ENCODE measurements at regions not wholly inside any gene's neighbourhood (a gene's known extent, or its start where the extent isn't known, plus 50 kb on each side); places are given as distances from the start of the nearest gene placed in this dataset.
"Not testable (repeated sequence)": the region's sequence is repeated elsewhere in the genome, so short reads cannot be mapped to it uniquely, and the experiment has no call there.

DNA sequence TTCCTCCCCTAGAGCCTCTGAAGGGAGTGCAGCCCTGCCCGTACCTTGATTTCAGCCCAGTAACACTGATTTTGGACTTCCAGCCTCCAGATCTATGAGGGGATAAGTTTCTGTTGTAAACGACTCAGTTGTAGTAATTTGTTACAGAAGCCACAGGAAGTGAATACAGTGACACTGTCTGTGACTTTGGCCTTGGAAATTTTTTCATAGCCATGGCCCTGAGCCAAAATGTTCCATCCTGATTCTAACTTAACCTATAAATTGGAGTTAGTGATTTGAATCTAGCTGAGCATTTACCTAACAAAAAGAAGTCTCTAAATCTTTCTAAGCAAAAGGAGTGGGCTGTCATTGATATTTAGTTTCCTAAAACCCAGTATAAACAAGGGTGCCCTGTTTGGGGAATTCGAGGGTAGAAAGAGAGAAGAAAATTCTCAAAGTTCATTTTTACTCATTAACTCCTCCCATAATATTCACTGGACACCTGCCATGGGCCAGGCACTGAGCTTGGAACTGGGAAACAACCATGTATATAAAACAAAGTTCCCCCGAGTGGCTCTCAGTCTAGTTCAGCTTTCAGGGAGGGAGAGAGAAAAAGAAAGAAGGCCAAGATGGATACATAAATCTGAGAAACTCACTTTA is 162.3 kb downstream of the SKIDA1 start:
- no peak for DNase-seq

DNA sequence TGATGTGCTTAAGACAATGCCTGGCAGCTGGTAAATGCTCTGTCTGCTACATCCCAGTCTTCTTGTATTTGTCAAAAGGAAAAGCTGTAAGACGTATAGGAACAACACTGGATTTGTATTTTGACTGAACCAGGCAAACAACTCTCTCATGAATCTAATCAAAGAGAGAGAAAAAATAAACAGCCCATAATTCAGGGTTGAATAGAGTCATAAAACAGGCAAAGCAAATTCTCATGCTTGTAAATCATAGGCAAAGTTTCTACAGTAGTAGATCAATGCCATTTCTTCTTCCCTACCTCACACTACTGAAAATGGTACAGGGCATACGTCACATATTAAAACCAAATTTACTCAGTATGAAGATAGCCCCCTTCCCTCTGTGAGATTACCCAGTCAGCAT is 166.3 kb downstream of the SKIDA1 start:
- no peak for DNase-seq

DNA sequence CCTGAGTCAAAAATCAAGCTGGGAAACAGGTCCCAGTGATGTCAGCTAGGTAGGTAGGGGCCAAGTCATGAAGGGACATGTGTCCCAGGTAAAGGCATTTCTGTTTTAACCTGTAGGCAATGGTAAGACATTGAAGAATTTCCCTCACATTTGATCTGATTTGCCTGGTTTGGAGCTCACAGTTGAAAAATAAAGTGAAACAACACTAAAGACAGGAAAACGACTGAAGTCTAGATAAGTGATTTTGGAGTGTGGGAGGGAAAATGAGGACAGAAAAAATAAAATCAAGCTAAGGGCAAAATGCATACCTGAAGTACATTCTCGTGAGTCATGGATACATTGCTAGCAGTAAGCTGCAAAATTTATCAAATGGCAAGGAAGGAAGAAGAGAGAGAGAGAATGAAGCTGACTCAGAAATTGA is 169.9 kb downstream of the SKIDA1 start:
- DNase-seq = no peak

GRCh38 chr10:21352886-21353285 is 172.6 kb downstream of the SKIDA1 start:
- no peak for DNase-seq

DNA sequence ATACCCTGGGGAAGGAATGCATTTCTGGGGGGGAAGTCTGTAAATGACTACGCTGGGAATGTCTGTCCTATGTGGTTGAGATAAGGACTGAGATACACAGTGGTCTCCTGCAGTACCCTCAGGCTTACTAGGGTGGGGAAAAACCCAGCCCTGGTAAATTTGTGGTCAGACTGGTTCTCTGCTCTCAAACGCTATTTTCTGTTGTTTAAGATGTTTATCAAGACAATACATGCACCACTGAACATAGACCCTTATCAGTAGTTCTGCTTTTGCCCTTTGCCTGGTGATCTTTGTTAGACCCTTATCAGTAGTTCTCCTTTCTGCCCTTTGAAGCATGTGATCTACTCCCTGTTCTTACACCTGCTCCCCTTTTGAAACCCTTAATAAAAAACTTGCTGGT is 173.9 kb downstream of the SKIDA1 start:
- DNase-seq = not testable (repeated sequence)

- DNase-seq = no peak
Measured at GRCh38 chr10:21349912-21350286, 175.6 kb downstream of the SKIDA1 start.

DNA sequence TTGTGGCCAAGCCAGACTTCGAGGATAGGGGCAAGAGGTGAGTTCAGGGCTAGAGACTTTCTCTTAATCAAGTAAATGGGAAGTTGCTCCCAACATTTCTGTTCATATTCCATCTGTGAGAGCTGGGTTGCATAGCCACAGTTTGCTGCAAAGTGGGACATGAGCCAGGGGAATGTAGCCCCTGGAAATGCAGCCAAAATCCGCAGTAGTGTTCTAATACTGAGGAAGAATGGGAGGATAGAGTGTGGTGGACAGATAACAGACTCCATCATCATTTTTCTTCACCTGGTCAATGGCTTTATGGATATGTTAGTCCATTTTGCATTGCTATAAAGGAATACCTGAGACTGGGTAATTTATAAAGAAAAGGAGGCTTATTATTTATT is 177.7 kb downstream of the SKIDA1 start:
- DNase-seq = no peak

GRCh38 chr10:21347043-21347784 is 178.3 kb downstream of the SKIDA1 start:
- DNase-seq = no peak

GRCh38 chr10:21343087-21343486 is 182.4 kb downstream of the SKIDA1 start:
- DNase-seq = no peak

DNA sequence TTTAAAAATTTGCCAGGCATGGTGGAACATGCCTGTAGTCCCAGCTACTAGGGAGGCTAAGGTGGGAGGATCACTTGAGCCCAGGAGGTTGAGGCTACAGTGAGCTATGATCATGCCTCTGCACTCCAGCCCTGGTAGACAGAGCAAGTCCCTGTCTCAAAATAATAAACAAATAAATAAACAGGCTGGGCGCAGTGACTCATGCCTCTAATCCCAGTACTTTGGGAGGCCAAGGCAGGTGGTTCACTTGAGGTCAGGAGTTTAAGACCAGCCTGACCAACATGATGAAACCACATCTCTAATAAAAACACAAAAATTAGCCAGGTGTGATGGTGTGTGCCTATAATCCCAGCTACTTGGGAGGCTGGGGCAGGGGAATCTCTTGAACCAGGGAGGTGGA is 183.0 kb downstream of the SKIDA1 start:
- not testable (repeated sequence) for DNase-seq

DNA sequence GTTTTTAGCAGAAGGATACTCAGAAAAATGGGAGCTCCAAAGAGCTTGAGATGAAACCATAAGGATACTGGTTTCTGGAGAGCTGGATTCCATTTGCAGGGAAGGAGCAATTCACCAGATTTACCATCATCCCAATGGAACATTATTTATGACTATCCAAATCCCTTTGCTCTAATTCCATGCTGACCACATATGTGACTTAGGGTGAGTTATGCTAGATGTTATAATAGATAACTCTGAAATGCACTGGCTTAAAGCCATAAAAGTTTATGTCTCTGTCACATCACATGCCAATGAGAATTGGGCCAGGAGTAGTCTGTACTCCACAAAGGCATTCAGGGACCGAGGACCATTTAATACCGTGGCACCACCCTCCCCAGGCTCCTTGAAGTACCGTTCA is 185.2 kb downstream of the SKIDA1 start:
- no peak for DNase-seq

DNA sequence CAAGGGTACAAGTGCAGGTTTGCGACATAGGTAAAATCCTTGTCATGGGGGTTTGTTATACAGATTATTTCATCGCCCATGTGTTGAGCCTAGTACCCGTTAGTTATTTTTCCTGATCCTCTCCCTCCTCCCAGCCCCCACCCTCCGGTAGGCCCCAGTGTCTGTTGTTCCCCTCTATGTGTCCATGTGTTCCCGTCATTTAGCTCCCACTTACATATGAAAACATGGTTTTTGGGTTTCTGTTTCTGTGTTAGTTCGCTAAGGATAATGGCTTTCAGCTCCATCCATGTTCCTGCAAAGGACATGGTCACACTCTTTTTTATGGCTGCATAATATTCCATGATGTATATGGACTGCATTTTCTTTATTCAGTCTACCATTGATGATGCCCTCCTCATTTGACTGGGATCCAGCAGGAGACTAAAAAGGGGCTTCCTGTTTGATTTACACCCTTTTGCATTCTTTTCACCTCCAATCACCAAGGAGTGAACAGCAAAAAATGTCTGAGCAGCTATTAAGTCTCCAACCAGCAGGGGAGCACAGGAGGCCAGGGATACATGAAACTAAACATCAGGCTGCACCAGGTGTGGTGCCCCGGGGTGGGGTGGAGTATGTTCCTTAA is 188.2 kb downstream of the SKIDA1 start:
- DNase-seq = no peak

- no peak for DNase-seq
Measured at GRCh38 chr10:21336476-21337170, 188.9 kb downstream of the SKIDA1 start.

- no peak for DNase-seq
Measured at GRCh38 chr10:21334891-21335696, 190.4 kb downstream of the SKIDA1 start.

GRCh38 chr10:21330628-21331020 is 194.9 kb downstream of the SKIDA1 start:
- DNase-seq = no peak

GRCh38 chr10:21329995-21330627 is 195.4 kb downstream of the SKIDA1 start:
- no peak for DNase-seq

DNA sequence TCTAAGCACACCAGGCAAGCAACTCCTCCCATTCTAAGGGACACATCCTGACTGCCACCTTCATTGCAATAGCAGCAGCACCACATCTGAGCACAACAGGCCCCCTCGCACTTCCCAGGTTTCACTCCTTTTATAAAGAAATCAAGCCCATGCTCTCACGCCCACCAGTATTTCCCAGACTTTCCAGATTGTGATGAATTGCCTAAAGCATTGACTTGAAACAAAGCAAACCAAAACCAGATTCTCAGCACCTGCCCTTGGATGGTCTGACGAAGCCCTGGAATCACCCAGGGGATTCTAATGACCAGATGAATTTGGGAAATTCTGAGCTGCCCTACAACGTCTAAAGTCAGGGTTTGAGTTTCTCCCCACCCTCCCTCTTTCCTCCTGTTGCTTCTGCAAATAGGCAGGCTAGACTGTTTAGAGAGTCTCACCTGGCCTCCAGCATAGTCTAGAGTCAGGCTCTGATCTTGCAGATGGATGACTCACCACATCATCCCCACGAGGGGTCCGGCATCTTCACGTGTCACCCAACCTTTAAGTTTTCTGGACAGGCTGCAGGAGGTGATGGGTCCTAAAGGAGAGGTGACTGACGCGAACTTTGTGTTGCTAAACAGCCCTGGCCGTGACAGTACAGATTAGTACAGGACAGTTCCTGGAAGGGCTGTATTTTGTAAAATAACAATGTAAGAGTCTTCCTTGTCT is 198.0 kb downstream of the SKIDA1 start:
- DNase-seq = no peak

DNA sequence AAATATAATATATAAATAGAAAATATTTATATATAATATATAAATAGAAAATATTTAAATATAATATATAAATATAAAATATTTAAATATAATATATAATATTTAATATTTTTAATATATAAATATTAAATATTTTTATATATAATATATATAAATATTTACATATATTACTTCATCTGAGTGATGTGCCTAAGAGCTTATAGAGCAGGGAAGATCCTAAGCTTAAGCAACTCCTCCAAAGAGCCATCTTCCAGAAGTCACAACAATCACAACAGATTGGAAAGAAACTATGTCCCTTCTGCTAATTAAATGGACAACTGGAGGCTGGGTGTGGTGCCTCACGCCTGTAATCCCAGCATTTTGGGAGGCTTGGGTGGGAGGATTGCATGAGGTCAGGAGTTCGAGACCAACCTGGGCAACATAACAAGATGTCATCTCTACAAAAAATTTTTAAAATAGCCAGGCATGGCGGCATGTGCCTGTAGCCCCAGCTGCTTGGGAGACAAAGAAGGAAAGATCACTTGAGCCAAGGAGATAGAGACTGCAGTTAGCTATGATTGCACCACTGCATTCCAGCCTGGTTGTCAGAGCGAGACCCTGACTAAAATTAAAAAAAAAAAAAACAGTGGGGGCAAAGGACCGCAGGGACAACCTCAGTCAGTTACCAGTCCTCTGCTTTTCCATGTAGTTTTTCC is 198.7 kb downstream of the SKIDA1 start:
- DNase-seq = no peak

DNA sequence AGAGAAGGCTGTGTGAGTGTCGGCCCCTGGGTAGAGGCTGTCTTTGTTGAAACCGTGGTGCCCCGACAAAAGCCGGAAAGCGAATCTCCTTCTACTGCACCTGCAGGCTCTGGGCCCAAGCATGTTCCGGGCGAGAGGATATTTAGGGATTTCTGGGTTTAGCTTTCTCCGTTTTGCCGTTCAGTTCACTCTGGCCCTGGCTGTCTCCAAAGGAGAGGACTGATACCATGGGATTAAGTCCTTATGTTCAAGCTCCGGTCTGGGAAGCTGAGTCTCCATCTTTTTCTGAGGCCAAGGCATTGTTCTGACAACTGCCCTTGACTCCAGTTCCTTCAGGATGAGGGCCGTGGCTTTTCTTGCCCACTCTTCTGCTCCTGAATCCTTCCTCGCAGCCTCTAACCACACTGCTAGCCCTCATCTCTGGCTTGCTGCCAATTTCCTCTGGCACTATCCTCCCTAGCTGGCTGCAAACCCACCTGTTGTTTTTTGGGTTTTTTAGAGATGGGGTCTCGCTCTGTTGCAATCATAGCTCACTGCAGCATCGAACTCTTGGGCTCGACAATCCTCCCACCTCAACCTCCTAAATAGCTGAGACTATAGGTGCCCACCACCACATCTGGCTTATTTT is 206.8 kb downstream of the SKIDA1 start:
- DNase-seq = no peak

- no peak for DNase-seq
Measured at GRCh38 chr10:21317902-21318301, 207.6 kb downstream of the SKIDA1 start.

Measured in activated CD4-positive, alpha-beta T cell treated with anti-CD3 and anti-CD28 coated beads, Interleukin-2, Interleukin-6, amounts not matched to agents 100 ng/mL and 50 ng/mL, durations not matched to agents 16 hours and 8 hours (primary cell).